Astrocyte (in vitro differentiated cells and primary cell): ENCODE measurements at regions not wholly inside any gene's neighbourhood (a gene's known extent, or its start where the extent isn't known, plus 50 kb on each side); places are given as distances from the start of the nearest gene placed in this dataset.

Experiments used
- EZH2 ChIP-seq: IDR thresholded peaks from 2 replicates; pipeline ENCODE4 v1.6.1; 2012; ENCODE audit warnings: mild to moderate bottlenecking, low read length, inconsistent platforms; ENCODE audit not compliant: insufficient read depth
- TF ChIP-seq, protein P1 (sequence below): IDR thresholded peaks from 2 replicates; pipeline ENCODE4 v1.5.1; 2011; ENCODE audit warnings: low read depth, mild to moderate bottlenecking, inconsistent platforms, low read length, moderate library complexity; ENCODE audit not compliant: insufficient read depth

DNA sequence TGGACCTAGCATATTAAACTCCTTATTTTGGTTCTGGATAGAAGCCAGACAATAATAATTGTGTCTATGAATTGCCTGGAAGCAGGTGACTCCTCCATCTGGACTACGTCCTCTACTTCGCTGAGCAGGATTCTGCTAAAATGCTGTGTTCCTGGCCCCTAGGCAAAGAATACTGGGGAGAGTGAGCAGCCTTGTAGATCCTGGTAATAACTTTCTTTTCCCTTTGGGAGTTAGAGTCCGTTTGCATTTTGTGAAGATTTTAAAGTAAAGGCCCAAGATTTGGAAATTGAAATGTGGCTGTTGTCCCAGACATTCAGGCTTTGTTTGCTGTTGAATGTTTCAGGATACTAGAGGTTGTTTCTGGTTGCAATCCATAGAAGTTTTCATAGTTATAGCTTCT, 511.9 kb upstream of the KLF12 start:
- TF ChIP-seq, protein P1, sequence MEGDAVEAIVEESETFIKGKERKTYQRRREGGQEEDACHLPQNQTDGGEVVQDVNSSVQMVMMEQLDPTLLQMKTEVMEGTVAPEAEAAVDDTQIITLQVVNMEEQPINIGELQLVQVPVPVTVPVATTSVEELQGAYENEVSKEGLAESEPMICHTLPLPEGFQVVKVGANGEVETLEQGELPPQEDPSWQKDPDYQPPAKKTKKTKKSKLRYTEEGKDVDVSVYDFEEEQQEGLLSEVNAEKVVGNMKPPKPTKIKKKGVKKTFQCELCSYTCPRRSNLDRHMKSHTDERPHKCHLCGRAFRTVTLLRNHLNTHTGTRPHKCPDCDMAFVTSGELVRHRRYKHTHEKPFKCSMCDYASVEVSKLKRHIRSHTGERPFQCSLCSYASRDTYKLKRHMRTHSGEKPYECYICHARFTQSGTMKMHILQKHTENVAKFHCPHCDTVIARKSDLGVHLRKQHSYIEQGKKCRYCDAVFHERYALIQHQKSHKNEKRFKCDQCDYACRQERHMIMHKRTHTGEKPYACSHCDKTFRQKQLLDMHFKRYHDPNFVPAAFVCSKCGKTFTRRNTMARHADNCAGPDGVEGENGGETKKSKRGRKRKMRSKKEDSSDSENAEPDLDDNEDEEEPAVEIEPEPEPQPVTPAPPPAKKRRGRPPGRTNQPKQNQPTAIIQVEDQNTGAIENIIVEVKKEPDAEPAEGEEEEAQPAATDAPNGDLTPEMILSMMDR, result no peak
- TF ChIP-seq EZH2, result no peak
